ENCODE measurements at regions not wholly inside any gene's neighbourhood (a gene's known extent, or its start where the extent isn't known, plus 50 kb on each side); places are given as distances from the start of the nearest gene placed in this dataset.

GRCh38 chr2:123051136-123051535 lies 974.0 kb upstream of the CNTNAP5 start:
- H3K4me3 ChIP-seq (replicated peaks in 1 of 3; ENCODE audit: low read depth in 2 of 3, low read length in 3 of 3) = no peak overlapping the region
- Mint-ChIP-seq H3K27ac (no peak overlapping the region), H3K36me3 (no peaks in the 10 kb centered on the region), H3K4me1 (no peaks in the 10 kb centered on the region), H3K9me3 (peaks cover 0 to 5% (median under 1%) of the 10 kb centered on the region in 7 donors), H3K4me3 (no peak overlapping the region), H3K27me3 (ENCODE audit: low read depth in 3 of 3) (peaks cover 0 to 1% (median 0%) of the 10 kb centered on the region in 3 donors)
- intact Hi-C loops (cut with micrococcal nuclease) = no loop called here
- no peaks in the 10 kb centered on the region for H3K27me3 ChIP-seq (ENCODE audit: control insufficient read depth in 2 of 2, insufficient read depth in 2 of 2, low read length in 2 of 2)
- no peak overlapping the region for H3K9ac ChIP-seq (ENCODE audit: insufficient read depth, low read length, poor library complexity, severe bottlenecking)
- no peak for TF ChIP-seq CTCF (IDR thresholded peaks at IDR 0.05)
- H3K79me2 ChIP-seq (ENCODE audit: insufficient read depth, low read length) = no peaks in the 10 kb centered on the region
- H3K27ac ChIP-seq (ENCODE audit: low read depth in 1 of 2, low read length in 2 of 2) = no peak overlapping the region
- no peaks in the 10 kb centered on the region for H3K36me3 ChIP-seq (replicated peaks in 1 of 2; ENCODE audit: control insufficient read depth in 1 of 2, insufficient read depth in 2 of 2, low read length in 2 of 2)
- no peaks in the 10 kb centered on the region for H4K20me1 ChIP-seq (ENCODE audit: insufficient read depth, low read length)
- no peak overlapping the region for H3K4me2 ChIP-seq (replicated peaks; ENCODE audit: extremely low read depth, low read length, poor library complexity, severe bottlenecking)
- no peaks in the 10 kb centered on the region for H3K4me1 ChIP-seq (ENCODE audit: control insufficient read depth in 1 of 2, insufficient read depth in 2 of 2, low read length in 2 of 2)
- H3K9me3 ChIP-seq (replicated peaks in 1 of 2; ENCODE audit: control insufficient read depth in 1 of 2, insufficient read depth in 1 of 2, low read length in 2 of 2) = peaks cover 0 to 4% of the 10 kb centered on the region in 2 donors
- DNase-seq = no peak
- H2AFZ ChIP-seq (ENCODE audit: insufficient read depth, low read depth, low read length, poor library complexity, severe bottlenecking) = no peak overlapping the region
- WGBS (ENCODE audit: insufficient coverage) = no CpG with 5 or more reads among the region's 2 CpGs

- Histone ChIP-seq H4K20me1 (ENCODE audit: insufficient read depth, low read length) (no peaks in the 10 kb centered on the region), H3K9me3 (replicated peaks in 1 of 2; ENCODE audit: control insufficient read depth in 1 of 2, insufficient read depth in 1 of 2, low read length in 2 of 2) (peaks cover 0 to 6% of the 10 kb centered on the region in 2 donors), H3K36me3 (replicated peaks in 1 of 2; ENCODE audit: control insufficient read depth in 1 of 2, insufficient read depth in 2 of 2, low read length in 2 of 2) (no peaks in the 10 kb centered on the region), H3K27ac (ENCODE audit: low read depth in 1 of 2, low read length in 2 of 2) (no peak overlapping the region), H2AFZ (ENCODE audit: insufficient read depth, low read depth, low read length, poor library complexity, severe bottlenecking) (no peak overlapping the region), H3K4me2 (replicated peaks; ENCODE audit: extremely low read depth, low read length, poor library complexity, severe bottlenecking) (no peak overlapping the region), H3K4me3 (replicated peaks in 1 of 3; ENCODE audit: low read depth in 2 of 3, low read length in 3 of 3) (no peak overlapping the region), H3K4me1 (ENCODE audit: control insufficient read depth in 1 of 2, insufficient read depth in 2 of 2, low read length in 2 of 2) (no peaks in the 10 kb centered on the region), H3K27me3 (ENCODE audit: control insufficient read depth in 2 of 2, insufficient read depth in 2 of 2, low read length in 2 of 2) (no peaks in the 10 kb centered on the region), H3K79me2 (ENCODE audit: insufficient read depth, low read length) (no peaks in the 10 kb centered on the region), H3K9ac (ENCODE audit: insufficient read depth, low read length, poor library complexity, severe bottlenecking) (no peak overlapping the region)
- TF ChIP-seq CTCF (IDR thresholded peaks at IDR 0.05) = no peak
- H3K27ac Mint-ChIP-seq = no peak overlapping the region
- H3K4me1 Mint-ChIP-seq = peaks cover 8% of the 10 kb centered on the region
- no peak overlapping the region for H3K4me3 Mint-ChIP-seq
- H3K9me3 Mint-ChIP-seq = peaks cover 0 to 6% (median 2%) of the 10 kb centered on the region in 7 donors
- no peaks in the 10 kb centered on the region for H3K36me3 Mint-ChIP-seq
- no peak for DNase-seq
- intact Hi-C loops (cut with micrococcal nuclease) = no loop called here
- no CpG with 5 or more reads among the region's 2 CpGs for WGBS (ENCODE audit: insufficient coverage)
- H3K27me3 Mint-ChIP-seq (ENCODE audit: low read depth in 3 of 3) = no peaks in the 10 kb centered on the region
Measured at GRCh38 chr2:123061534-123061933, 963.6 kb upstream of the CNTNAP5 start.
